Rectal smooth muscle tissue (tissue), 1 donor: ENCODE measurements at regions not wholly inside any gene's neighbourhood (a gene's known extent, or its start where the extent isn't known, plus 50 kb on each side); places are given as distances from the start of the nearest gene placed in this dataset.

ENCODE experiments used
- H3K27ac ChIP-seq: one replicate; pipeline ENCODE4 v1.7.0; 2013; ENCODE audit warnings: low read depth, low read length, inconsistent platforms
- H3K27me3 ChIP-seq: one replicate; pipeline ENCODE4 v1.7.0; 2013; ENCODE audit warnings: low read length; ENCODE audit not compliant: control insufficient read depth, insufficient read depth
- H3K36me3 ChIP-seq: one replicate; pipeline ENCODE4 v1.7.0; 2013; ENCODE audit warnings: low read length; ENCODE audit not compliant: control insufficient read depth, insufficient read depth
- H3K4me1 ChIP-seq: one replicate; pipeline ENCODE4 v1.7.0; 2013; ENCODE audit warnings: low read length; ENCODE audit not compliant: control insufficient read depth, insufficient read depth
- H3K4me3 ChIP-seq: one replicate; pipeline ENCODE4 v1.7.0; 2013; ENCODE audit warnings: low read length
- H3K9ac ChIP-seq: one replicate; pipeline ENCODE4 v1.7.0; 2013; ENCODE audit warnings: low read length

DNA sequence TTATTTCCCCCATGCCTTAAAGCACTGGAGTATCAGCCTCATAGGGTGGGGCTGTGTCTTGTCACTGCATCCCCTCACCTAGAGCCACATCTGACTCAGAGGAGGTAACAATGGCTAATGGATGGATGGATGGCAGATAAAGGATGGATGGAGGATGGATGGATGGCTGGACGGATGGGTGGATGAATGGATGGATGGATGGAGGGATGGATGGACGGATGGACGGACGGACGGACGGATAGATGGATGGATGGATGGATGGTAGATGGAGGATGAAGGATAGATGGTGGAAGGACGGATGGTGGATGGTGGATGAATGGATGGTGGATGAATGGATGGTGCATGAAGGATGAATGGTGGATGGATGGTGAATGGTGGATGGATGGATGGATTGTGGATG is 77.2 kb downstream of the PDGFA start:
- H3K27me3 ChIP-seq = no peaks in the 10 kb centered on the region
- H3K4me3 ChIP-seq = no peak overlapping the region
- no peaks in the 10 kb centered on the region for H3K4me1 ChIP-seq
- no peaks in the 10 kb centered on the region for H3K36me3 ChIP-seq
- no peak overlapping the region for H3K27ac ChIP-seq
- H3K9ac ChIP-seq = no peak overlapping the region

DNA sequence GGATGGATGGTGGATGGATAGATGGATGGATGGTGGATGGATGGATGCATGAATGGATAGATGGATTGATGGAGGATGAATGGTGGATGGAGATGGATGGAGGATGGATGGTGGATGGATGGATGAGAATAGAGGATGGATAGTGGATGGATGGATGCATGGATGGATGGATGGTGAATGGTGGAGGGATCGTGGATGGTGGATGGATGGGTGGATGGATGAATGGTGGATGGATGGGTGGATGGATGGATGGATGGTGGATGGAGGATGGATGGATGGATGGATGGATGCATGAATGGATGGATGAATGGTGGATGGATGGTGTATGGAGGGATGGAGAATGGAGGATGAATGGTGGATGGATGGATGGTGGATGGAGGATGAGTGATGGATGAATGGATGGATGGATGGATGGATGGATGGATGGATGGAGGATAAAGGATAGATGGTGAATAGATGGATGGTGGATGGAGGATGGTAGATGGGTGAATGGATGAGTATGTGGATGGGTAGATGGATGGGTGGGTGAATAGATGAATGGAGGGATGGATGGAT is 76.3 kb downstream of the PDGFA start:
- no peak overlapping the region for H3K4me3 ChIP-seq
- no peaks in the 10 kb centered on the region for H3K36me3 ChIP-seq
- H3K27ac ChIP-seq = no peak overlapping the region
- no peaks in the 10 kb centered on the region for H3K27me3 ChIP-seq
- H3K9ac ChIP-seq = no peak overlapping the region
- no peaks in the 10 kb centered on the region for H3K4me1 ChIP-seq

DNA sequence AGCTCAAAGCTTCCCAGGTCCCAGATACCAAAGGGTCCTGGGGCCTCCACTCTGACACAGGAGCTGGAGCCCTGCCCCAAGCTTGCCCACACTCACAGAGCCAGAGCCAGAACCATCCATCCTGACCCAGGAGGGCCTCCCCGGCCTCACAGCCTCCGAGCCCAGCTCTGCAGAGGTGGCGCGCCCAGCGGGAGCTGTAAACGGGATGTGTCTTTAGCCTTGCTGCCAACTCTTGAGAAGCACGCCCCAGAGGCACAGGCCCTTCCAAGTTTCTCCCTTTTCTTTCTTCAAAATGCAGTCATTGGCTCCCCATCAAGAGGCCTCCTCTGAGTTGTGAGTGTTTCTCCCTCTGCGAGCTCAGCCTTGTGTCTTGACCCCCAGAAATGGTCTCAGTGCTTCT is 75.0 kb downstream of the PDGFA start:
- H3K36me3 ChIP-seq = no peaks in the 10 kb centered on the region
- H3K4me3 ChIP-seq = no peak overlapping the region
- H3K27ac ChIP-seq = no peak overlapping the region
- H3K4me1 ChIP-seq = no peaks in the 10 kb centered on the region
- no peaks in the 10 kb centered on the region for H3K27me3 ChIP-seq
- no peak overlapping the region for H3K9ac ChIP-seq

DNA sequence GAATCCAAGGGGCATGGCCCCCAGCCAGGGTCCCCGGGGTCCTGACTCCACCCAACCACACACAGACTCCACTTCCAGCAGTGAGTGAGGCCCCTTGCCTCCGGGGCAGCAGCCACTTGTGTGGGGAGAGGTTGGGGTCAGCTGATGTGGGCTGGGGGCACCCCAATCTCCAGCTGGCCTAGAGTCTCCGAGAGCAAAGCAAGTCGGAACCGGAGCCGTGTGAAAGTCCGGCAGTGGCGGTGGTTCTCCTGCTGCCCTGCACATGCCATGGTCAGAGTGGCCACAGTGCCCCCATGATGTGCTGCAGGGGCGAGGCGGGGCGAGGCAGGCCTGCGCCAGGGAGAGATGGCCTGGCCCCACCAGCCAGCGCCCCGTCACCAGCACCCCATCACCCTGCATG is 74.6 kb downstream of the PDGFA start:
- Histone ChIP-seq H3K4me3 (no peak overlapping the region), H3K27me3 (no peaks in the 10 kb centered on the region), H3K27ac (no peak overlapping the region), H3K9ac (no peak overlapping the region), H3K36me3 (no peaks in the 10 kb centered on the region), H3K4me1 (no peaks in the 10 kb centered on the region)

DNA sequence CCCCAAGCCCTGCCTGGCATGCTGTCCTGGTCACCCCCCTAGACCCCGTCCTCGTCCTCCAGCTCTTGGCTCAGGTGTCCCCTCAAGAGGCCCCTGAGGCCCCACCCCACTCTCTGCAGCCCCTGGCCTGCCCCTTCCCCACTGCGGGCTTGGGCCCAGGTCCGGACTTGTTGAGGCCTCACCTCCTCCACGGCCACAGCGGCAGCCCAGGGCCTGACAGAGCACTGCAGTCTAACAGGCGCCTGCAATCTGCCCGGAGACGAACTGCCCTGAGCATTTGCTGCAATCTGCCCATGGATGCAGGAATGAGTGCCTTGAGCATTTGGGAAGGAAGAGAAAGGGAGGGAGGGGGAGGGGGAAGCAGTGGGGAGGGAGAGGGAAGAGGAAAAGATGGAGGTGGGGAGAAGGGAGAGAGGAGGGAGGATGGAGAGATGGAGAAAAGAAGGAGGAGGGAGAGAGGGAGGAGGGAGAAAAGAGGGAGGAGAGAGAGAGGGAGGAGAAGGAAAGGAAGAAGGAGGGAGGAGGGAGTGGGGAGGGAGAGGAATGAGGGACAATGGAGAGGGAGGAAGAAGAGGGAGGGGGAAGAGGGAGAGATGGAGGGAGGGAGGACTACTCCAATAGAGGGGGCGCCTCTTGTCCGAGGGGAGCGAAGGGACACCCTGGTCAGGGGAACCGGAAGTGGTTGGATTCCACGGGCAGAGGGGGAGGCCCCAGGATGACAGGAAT is 73.9 kb downstream of the PDGFA start:
- H3K27ac ChIP-seq = no peak overlapping the region

DNA sequence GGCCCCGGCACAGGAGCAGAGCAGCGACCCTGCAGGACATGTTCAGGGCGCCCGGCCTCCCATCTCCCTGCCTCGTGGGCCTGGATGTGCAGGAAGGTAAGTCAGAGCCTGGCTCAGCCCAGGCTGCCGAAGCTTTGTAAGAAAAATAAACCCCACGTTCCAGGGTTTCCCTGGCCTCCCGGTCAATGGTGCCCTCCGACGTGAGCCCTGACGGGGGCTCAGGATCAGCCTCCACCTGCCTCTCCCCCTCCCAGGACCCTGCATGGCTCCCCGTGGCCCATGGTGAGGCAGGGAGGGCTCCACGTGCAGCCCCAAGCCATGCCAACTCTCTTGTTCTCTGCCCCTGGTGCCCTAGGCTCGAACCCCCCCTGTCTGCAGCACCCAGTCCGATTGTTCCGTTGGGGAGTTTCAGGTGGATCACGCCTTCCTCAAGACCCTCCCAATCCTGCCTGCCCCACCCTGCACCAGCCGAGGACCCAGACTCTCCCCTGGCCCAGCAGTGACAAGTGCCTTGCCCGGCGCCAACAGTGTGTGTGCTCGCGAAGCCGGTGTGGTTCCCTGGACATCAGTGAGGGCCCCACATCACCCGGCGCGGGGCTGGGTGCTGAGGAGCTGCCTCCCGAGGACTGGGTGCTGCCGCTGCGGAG is 73.2 kb downstream of the PDGFA start:
- Histone ChIP-seq H3K4me1 (no peaks in the 10 kb centered on the region), H3K36me3 (no peaks in the 10 kb centered on the region), H3K9ac (no peak overlapping the region), H3K4me3 (no peak overlapping the region), H3K27ac (no peak overlapping the region), H3K27me3 (no peaks in the 10 kb centered on the region)

More for the DNA sequence above, 73.9 kb downstream of the PDGFA start:
- no peaks in the 10 kb centered on the region for H3K4me1 ChIP-seq
- H3K27me3 ChIP-seq = no peaks in the 10 kb centered on the region
- no peak overlapping the region for H3K4me3 ChIP-seq
- no peaks in the 10 kb centered on the region for H3K36me3 ChIP-seq
- no peak overlapping the region for H3K9ac ChIP-seq
